CD4-positive, alpha-beta T cell treated with Interleukin-2 at 100 ng/mL for 4 hours (primary cell): ENCODE measurements at regions not wholly inside any gene's neighbourhood (a gene's known extent, or its start where the extent isn't known, plus 50 kb on each side); places are given as distances from the start of the nearest gene placed in this dataset.

Experiments used
- DNase-seq: peaks from one replicate; pipeline ENCODE4 v3.0.0-alpha.2; 2020; ENCODE audit warnings: low spot score

GRCh38 chr2:120978359-120979050 lies 242.8 kb downstream of the GLI2 start:
- no peak for DNase-seq

- no peak for DNase-seq
Observed at GRCh38 chr2:120979398-120979797, 243.7 kb downstream of the GLI2 start.

GRCh38 chr2:120979921-120980320 lies 244.3 kb downstream of the GLI2 start:
- DNase-seq = no peak

- DNase-seq = no peak
Observed at GRCh38 chr2:120981443-120981842, 245.8 kb downstream of the GLI2 start.

- no peak for DNase-seq
Observed at GRCh38 chr2:120982598-120982997, 246.9 kb downstream of the GLI2 start.

- DNase-seq = no peak
Observed at GRCh38 chr2:120983344-120983743, 247.7 kb downstream of the GLI2 start.

GRCh38 chr2:120984046-120984445 lies 248.4 kb downstream of the GLI2 start:
- DNase-seq = no peak

GRCh38 chr2:120984452-120985173 lies 248.9 kb downstream of the GLI2 start:
- no peak for DNase-seq

GRCh38 chr2:120985174-120985996 lies 249.7 kb downstream of the GLI2 start:
- no peak for DNase-seq

GRCh38 chr2:120985997-120986651 lies 250.5 kb downstream of the GLI2 start:
- no peak for DNase-seq

GRCh38 chr2:120986898-120987650 lies 251.4 kb downstream of the GLI2 start:
- no peak for DNase-seq

GRCh38 chr2:120988051-120988699 lies 252.5 kb downstream of the GLI2 start:
- DNase-seq = no peak

- no peak for DNase-seq
Observed at GRCh38 chr2:120988700-120989511, 253.2 kb downstream of the GLI2 start.

- DNase-seq = no peak
Observed at GRCh38 chr2:120989512-120990441, 254.1 kb downstream of the GLI2 start.

- no peak for DNase-seq
Observed at GRCh38 chr2:120990451-120990871, 254.8 kb downstream of the GLI2 start.

- no peak for DNase-seq
Observed at GRCh38 chr2:120991441-120991840, 255.8 kb downstream of the GLI2 start.

- DNase-seq = no peak
Observed at GRCh38 chr2:120992791-120993555, 257.3 kb downstream of the GLI2 start.

GRCh38 chr2:120993661-120994060 lies 258.0 kb downstream of the GLI2 start:
- DNase-seq = no peak
